Neuronal stem cell (in vitro differentiated cells): ENCODE measurements at regions not wholly inside any gene's neighbourhood (a gene's known extent, or its start where the extent isn't known, plus 50 kb on each side); places are given as distances from the start of the nearest gene placed in this dataset.
A peak's percentile ranks its signal among the peaks of the same experiment; 100 is the strongest.
"Not testable (repeated sequence)": the region's sequence is repeated elsewhere in the genome, so short reads cannot be mapped to it uniquely, and the experiment has no call there.

Source experiments
- DNase-seq: peaks from one replicate; pipeline ENCODE4 v3.0.0-alpha.2; 2013; ENCODE audit warnings: low spot score
- H2AFZ ChIP-seq: one replicate; pipeline ENCODE4 v1.6.1; 2013; ENCODE audit warnings: mild to moderate bottlenecking, low read length, inconsistent platforms
- H2AK5ac ChIP-seq: 2 replicates; pipeline ENCODE4 v1.6.1; 2013; ENCODE audit warnings: low read depth, mild to moderate bottlenecking, inconsistent platforms, low read length, moderate library complexity, mixed read lengths
- H2BK120ac ChIP-seq: 2 replicates; pipeline ENCODE4 v1.6.1; 2013; ENCODE audit warnings: low read depth, mild to moderate bottlenecking, inconsistent platforms, low read length, moderate library complexity, mixed read lengths
- H2BK12ac ChIP-seq: one replicate; pipeline ENCODE4 v1.6.1; 2013; ENCODE audit warnings: low read length, inconsistent platforms
- H2BK15ac ChIP-seq: 2 replicates; pipeline ENCODE4 v1.6.1; 2013; ENCODE audit warnings: mild to moderate bottlenecking, low read length, inconsistent platforms, mixed read lengths
- H2BK5ac ChIP-seq: one replicate; pipeline ENCODE4 v1.6.1; 2013; ENCODE audit warnings: inconsistent platforms, mild to moderate bottlenecking, low read length, moderate library complexity
- H3K14ac ChIP-seq: one replicate; pipeline ENCODE4 v1.6.1; 2013; ENCODE audit warnings: low read length, inconsistent platforms
- H3K18ac ChIP-seq: 2 replicates; pipeline ENCODE4 v1.6.1; 2013; ENCODE audit warnings: low read length, inconsistent platforms
- H3K23ac ChIP-seq: 2 replicates; pipeline ENCODE4 v1.6.1; 2013; ENCODE audit warnings: low read depth, mild to moderate bottlenecking, mixed read lengths, low read length, inconsistent platforms; ENCODE audit not compliant: poor library complexity
- H3K27ac ChIP-seq: replicated peaks from 3 replicates; pipeline ENCODE4 v1.5.1; 2013; ENCODE audit warnings: low read length, inconsistent platforms
- H3K27me3 ChIP-seq, 3 experiments: 2 replicates each; pipeline ENCODE4 v1.6.1; 2013; ENCODE audit warnings: low read length in 3 of 3, mild to moderate bottlenecking in 2 of 3, inconsistent platforms in 1 of 3, low read depth in 1 of 3, mixed read lengths in 1 of 3, moderate library complexity in 1 of 3; ENCODE audit not compliant: control insufficient read depth in 3 of 3, insufficient read depth in 3 of 3
- H3K36me3 ChIP-seq, 2 donors: replicated peaks in 1 of 2; 2 replicates each; pipeline ENCODE4 v1.6.1; 2013; ENCODE audit warnings: low read length in 2 of 2; ENCODE audit not compliant: control insufficient read depth in 2 of 2, insufficient read depth in 2 of 2
- H3K4ac ChIP-seq: 2 replicates; pipeline ENCODE4 v1.6.1; 2013; ENCODE audit warnings: inconsistent platforms, mild to moderate bottlenecking, low read length, moderate library complexity
- H3K4me1 ChIP-seq, 2 donors: 1 replicate in 1 of 2; 2 replicates in 1 of 2; pipeline ENCODE4 v1.6.1; 2013; ENCODE audit warnings: low read length in 2 of 2, low read depth in 1 of 2; ENCODE audit not compliant: control insufficient read depth in 2 of 2, insufficient read depth in 1 of 2
- H3K4me2 ChIP-seq: one replicate; pipeline ENCODE4 v1.6.1; 2013; ENCODE audit warnings: mild to moderate bottlenecking, low read length, inconsistent platforms; ENCODE audit not compliant: insufficient read depth, poor library complexity, severe bottlenecking
- H3K4me3 ChIP-seq, 2 donors: 2 replicates each; pipeline ENCODE4 v1.5.1; 2013; ENCODE audit warnings: low read length in 2 of 2, mild to moderate bottlenecking in 2 of 2, inconsistent platforms in 1 of 2, moderate library complexity in 1 of 2
- H3K79me1 ChIP-seq: one replicate; pipeline ENCODE4 v1.6.1; 2013; ENCODE audit warnings: low read depth, mild to moderate bottlenecking, inconsistent platforms, low read length, moderate library complexity
- H3K9ac ChIP-seq: one replicate; pipeline ENCODE4 v1.6.1; 2013; ENCODE audit warnings: mild to moderate bottlenecking, low read depth, low read length, inconsistent platforms; ENCODE audit not compliant: poor library complexity
- H3K9me3 ChIP-seq, 2 donors: replicated peaks in 1 of 2; 2 replicates each; pipeline versions ENCODE3 to v1.6.1; 2013; ENCODE audit warnings: low read length in 2 of 2, mild to moderate bottlenecking in 2 of 2, inconsistent platforms in 1 of 2, low read depth in 1 of 2, mixed read lengths in 1 of 2, moderate library complexity in 1 of 2; ENCODE audit not compliant: control insufficient read depth in 2 of 2, insufficient read depth in 1 of 2
- H4K8ac ChIP-seq: one replicate; pipeline ENCODE4 v1.6.1; 2013; ENCODE audit warnings: low read depth, mild to moderate bottlenecking, inconsistent platforms, low read length, moderate library complexity
- H4K91ac ChIP-seq: one replicate; pipeline ENCODE4 v1.6.1; 2013; ENCODE audit warnings: low read length, low read depth, mild to moderate bottlenecking, inconsistent platforms; ENCODE audit not compliant: poor library complexity
- WGBS, 2 donors: extraction: QIAGEN DNeasy Blood & Tissue Kit; methylation state at CpG; one replicate each; pipeline ENCODE4 v1.1.7; 2013; ENCODE audit warnings: missing lambda C conversion rate in 2 of 2, mixed read lengths in 1 of 2; ENCODE audit not compliant: insufficient read length in 2 of 2, insufficient replicate concordance in 1 of 2; ENCODE audit errors: extremely low coverage in 2 of 2; 5-methylcytosine and 5-hydroxymethylcytosine counted together

DNA sequence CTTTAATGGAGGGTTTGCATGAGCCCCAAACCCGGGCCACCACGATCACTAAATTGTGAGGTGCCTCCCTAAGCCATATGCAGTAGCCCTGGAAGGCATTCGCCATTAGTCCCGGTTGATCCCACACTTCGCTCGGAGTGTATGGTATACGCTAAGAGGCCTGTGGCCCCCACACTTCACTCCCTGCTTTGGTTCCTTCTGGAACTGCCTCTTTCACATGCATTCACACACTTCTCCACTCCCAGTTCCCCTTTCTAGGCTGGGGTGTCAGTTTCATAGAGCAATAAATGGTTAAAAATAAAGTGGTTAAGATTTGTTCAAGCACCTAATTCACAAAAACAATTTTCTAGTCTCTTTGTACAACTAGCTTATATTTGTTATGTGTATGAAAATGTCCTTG, 212.1 kb upstream of the KCND2 start:
- Histone ChIP-seq H3K79me1 (no peaks in the 10 kb centered on the region), H3K4me2 (no peak overlapping the region), H2BK5ac (no peak overlapping the region), H3K14ac (no peak overlapping the region), H3K27me3 (no peaks in the 10 kb centered on the region), H3K4me1 (peaks cover 0 to 2% of the 10 kb centered on the region in 2 donors), H2BK12ac (no peak overlapping the region), H2BK15ac (no peak overlapping the region), H4K8ac (no peak overlapping the region), H2BK120ac (no peak overlapping the region), H4K91ac (no peak overlapping the region), H3K18ac (no peak overlapping the region), H3K36me3 (no peaks in the 10 kb centered on the region), H3K23ac (no peak overlapping the region), H2AFZ (no peak overlapping the region), H2AK5ac (no peak overlapping the region), H3K4ac (no peak overlapping the region), H3K9me3 (no peaks in the 10 kb centered on the region), H3K4me3 (no peak overlapping the region), H3K9ac (no peak overlapping the region), H3K27ac (no peak overlapping the region)
- no peak for DNase-seq
- WGBS, 2 donors, result no CpG with 5 or more reads among the region's 7 CpGs

GRCh38 chr7:120064565-120064964, 208.4 kb upstream of the KCND2 start:
- H2BK5ac ChIP-seq, result no peak overlapping the region
- no peaks in the 10 kb centered on the region for H3K79me1 ChIP-seq
- H3K9ac ChIP-seq, result no peak overlapping the region
- H2AFZ ChIP-seq, result no peak overlapping the region
- H3K27ac ChIP-seq, result no peak overlapping the region
- H3K4me2 ChIP-seq, result no peak overlapping the region
- no peak overlapping the region for H3K4ac ChIP-seq
- H3K23ac ChIP-seq, result no peak overlapping the region
- H3K14ac ChIP-seq, result no peak overlapping the region
- no peak overlapping the region for H2BK120ac ChIP-seq
- H2BK15ac ChIP-seq, result no peak overlapping the region
- H4K91ac ChIP-seq, result no peak overlapping the region
- peaks cover 3 to 7% of the 10 kb centered on the region in 2 donors for H3K9me3 ChIP-seq
- H2BK12ac ChIP-seq, result no peak overlapping the region
- H3K27me3 ChIP-seq, result no peaks in the 10 kb centered on the region
- no peak overlapping the region for H3K4me3 ChIP-seq
- peaks cover 0 to 2% of the 10 kb centered on the region in 2 donors for H3K4me1 ChIP-seq
- no peak overlapping the region for H3K18ac ChIP-seq
- no peak overlapping the region for H2AK5ac ChIP-seq
- H4K8ac ChIP-seq, result no peak overlapping the region
- no peak for DNase-seq
- H3K36me3 ChIP-seq, result no peaks in the 10 kb centered on the region

DNA sequence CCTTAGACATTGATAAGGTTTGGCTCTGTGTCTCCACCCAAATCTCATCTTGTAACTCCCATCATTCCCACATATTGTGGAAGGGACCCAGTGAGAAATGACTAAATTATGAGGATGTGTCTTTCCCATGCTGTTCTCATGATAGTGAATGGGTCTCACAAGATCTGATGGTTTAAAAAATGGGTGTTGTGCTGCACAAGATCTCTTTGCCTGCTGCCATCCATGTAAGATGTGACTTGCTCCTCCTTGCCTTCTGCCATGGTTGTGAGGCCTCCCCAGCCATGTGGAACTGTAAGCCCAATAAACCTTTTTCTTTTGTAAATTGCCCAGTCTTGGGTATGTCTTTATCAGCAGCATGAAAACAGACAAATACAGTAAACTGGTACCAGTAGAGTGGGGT, 206.1 kb upstream of the KCND2 start:
- not testable (repeated sequence) for H3K4me3 ChIP-seq, H3K9ac ChIP-seq

GRCh38 chr7:120070201-120070600, 202.8 kb upstream of the KCND2 start:
- Histone ChIP-seq H3K4ac (no peak overlapping the region), H2BK120ac (no peak overlapping the region), H3K79me1 (no peaks in the 10 kb centered on the region), H3K27me3 (no peaks in the 10 kb centered on the region), H3K4me2 (no peak overlapping the region), H3K9me3 (peaks cover 3 to 7% of the 10 kb centered on the region in 2 donors), H3K9ac (no peak overlapping the region), H2BK12ac (no peak overlapping the region), H3K18ac (no peak overlapping the region), H2BK5ac (no peak overlapping the region), H3K23ac (no peak overlapping the region), H3K36me3 (no peaks in the 10 kb centered on the region), H3K27ac (no peak overlapping the region), H3K14ac (no peak overlapping the region), H3K4me3 (peak overlapping the region in 1 of 2 donors; percentile 20), H2BK15ac (no peak overlapping the region), H2AK5ac (no peak overlapping the region), H3K4me1 (no peaks in the 10 kb centered on the region), H2AFZ (no peak overlapping the region), H4K91ac (no peak overlapping the region), H4K8ac (no peak overlapping the region)
- WGBS, 2 donors, result no CpG with 5 or more reads among the region's 1 CpG
- DNase-seq, result no peak

More for the DNA sequence above, 206.1 kb upstream of the KCND2 start:
- H3K4ac ChIP-seq, H3K23ac ChIP-seq, H2BK12ac ChIP-seq, H3K36me3 ChIP-seq, H2BK5ac ChIP-seq, DNase-seq, H3K79me1 ChIP-seq, H3K27ac ChIP-seq, H2AFZ ChIP-seq, H2AK5ac ChIP-seq, H2BK15ac ChIP-seq, H3K18ac ChIP-seq, H3K4me1 ChIP-seq, H3K4me2 ChIP-seq, H3K14ac ChIP-seq, H3K9me3 ChIP-seq, H2BK120ac ChIP-seq, H3K27me3 ChIP-seq, H4K91ac ChIP-seq, H4K8ac ChIP-seq: not testable (repeated sequence)
